Ascending aorta (tissue), 2 donors: ENCODE measurements at regions not wholly inside any gene's neighbourhood (a gene's known extent, or its start where the extent isn't known, plus 50 kb on each side); places are given as distances from the start of the nearest gene placed in this dataset.

Experiments
- DNase-seq, 2 donors: peaks; one replicate each; pipeline ENCODE4 v3.0.0-alpha.2; 2019; ENCODE audit warnings: low spot score in 2 of 2
- H3K27ac ChIP-seq, 2 donors: fragments of 200-600 bp; sonication (generic); one replicate each; pipeline ENCODE4 v1.5.1; 2016 to 2017; ENCODE audit warnings: mild to moderate bottlenecking in 1 of 2
- H3K27me3 ChIP-seq: fragments of 200-600 bp; sonication (generic); one replicate; pipeline ENCODE4 v1.5.1; 2017
- H3K36me3 ChIP-seq, 2 donors: fragments of 200-600 bp; sonication (generic); one replicate each; pipeline ENCODE4 v1.5.1; 2016
- H3K4me1 ChIP-seq, 2 donors: fragments of 200-600 bp; sonication (generic); one replicate each; pipeline ENCODE4 v1.5.1; 2016 to 2017; ENCODE audit warnings: mild to moderate bottlenecking in 1 of 2
- H3K4me3 ChIP-seq, 2 donors: fragments of 200-600 bp; sonication (generic); one replicate each; pipeline ENCODE4 v1.5.1; 2016 to 2017; ENCODE audit warnings: mild to moderate bottlenecking in 1 of 2
- H3K9me3 ChIP-seq, 2 donors: fragments of 200-600 bp; sonication (generic); one replicate each; pipeline ENCODE4 v1.5.1; 2016
- CTCF ChIP-seq, 3 experiments: fragments of 200-600 bp in 2 of 3; fragments of 450-650 bp in 1 of 3; sonication (generic) in 2 of 3; IDR thresholded peaks; one replicate each; pipeline ENCODE4 v1.5.1; 2016 to 2019; ENCODE audit warnings: antibody characterized with exemption in 3 of 3, mild to moderate bottlenecking in 1 of 3, moderate library complexity in 1 of 3
- intact Hi-C: fragments of 100-400 bp; cut with DNase I; formaldehyde crosslinking; loops from one replicate; pipeline ENCODE4 v1.15.1; 2023

DNA sequence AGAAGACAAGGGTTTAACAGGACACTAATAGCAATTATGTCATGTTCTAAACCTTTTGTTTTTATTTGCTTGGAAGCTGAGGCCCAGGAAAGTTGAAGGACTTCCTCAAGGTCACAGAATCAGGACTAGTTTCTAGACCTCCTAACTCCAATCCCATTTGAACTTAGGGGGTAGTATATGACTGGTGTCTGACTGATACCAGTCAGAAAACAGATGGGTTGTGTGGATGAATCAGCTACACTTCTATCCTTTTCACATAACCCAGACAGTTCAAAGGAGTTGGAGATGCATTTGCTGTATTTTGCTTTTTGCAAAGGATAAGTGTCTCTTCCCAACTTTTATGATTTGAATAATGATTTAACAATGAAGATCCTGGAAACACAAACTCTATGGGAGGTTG is 322.5 kb downstream of the HLX start:
- intact Hi-C loops = loop anchor here (2.0 kb wide), 1 partner anchor 327 kb away; no protein-coding TSS in a partner anchor
- Histone ChIP-seq H3K9me3 (no peaks in the 10 kb centered on the region), H3K4me1 (peaks cover 0 to 4% of the 10 kb centered on the region in 2 donors), H3K4me3 (no peak overlapping the region), H3K27me3 (no peaks in the 10 kb centered on the region), H3K27ac (no peak overlapping the region), H3K36me3 (no peaks in the 10 kb centered on the region)
- TF ChIP-seq CTCF (IDR thresholded peaks at IDR 0.05) = no peak
- no peak for DNase-seq

GRCh38 chr1:221203224-221204054 is 324.2 kb downstream of the HLX start:
- peaks cover 0 to 4% of the 10 kb centered on the region in 2 donors for H3K4me1 ChIP-seq
- DNase-seq = peak; percentile 20 to 86
- no peak overlapping the region for H3K4me3 ChIP-seq
- H3K9me3 ChIP-seq = no peaks in the 10 kb centered on the region
- H3K27ac ChIP-seq = peak overlapping the region; percentile 31 to 45
- TF ChIP-seq CTCF (IDR thresholded peaks at IDR 0.05) = peak; percentile 38 to 87 (median 74)
- H3K27me3 ChIP-seq = no peaks in the 10 kb centered on the region
- H3K36me3 ChIP-seq = no peaks in the 10 kb centered on the region
- intact Hi-C loops = loop anchor here (1.0 to 2.0 kb wide), 2 partner anchors 329 to 393 kb away; no protein-coding TSS in a partner anchor

DNA sequence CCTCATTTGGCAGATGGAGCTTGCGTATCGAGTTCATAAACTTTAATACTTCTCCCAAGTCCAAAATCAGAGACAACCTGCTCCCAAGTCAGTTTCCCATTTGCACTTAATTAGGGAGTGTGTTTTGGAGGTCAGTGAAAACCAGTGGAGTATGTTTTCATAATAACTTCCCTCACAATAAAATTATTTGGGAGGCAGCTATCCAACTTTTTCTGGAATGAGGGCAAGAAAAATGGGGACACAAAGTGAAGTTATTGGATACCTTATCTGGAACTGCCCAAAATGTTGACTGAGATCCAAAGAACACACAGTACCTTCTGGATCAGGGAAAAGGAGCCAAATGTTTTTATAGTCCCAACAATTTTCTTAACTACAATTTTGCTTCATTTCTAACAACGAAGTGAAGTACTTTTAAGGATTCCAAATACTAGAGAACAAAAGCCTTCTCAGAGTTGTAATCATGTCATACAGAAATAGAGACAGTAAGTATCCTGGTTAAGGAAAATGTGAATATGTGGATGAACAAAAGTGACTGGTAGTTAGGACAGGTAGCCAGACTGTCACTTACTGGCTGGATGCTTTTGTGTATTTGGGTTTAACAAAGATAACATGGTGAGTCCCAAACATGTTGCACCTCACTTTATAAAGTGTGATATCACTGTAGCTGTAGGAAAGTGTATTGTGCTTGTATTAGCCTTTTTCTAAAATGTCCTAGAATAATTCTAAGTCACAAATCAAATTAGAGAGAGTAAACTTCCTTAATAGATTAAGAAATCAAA is 325.0 kb downstream of the HLX start:
- Histone ChIP-seq H3K27ac (peak overlapping the region; percentile 31 to 45), H3K4me3 (no peak overlapping the region), H3K9me3 (no peaks in the 10 kb centered on the region), H3K27me3 (no peaks in the 10 kb centered on the region), H3K36me3 (no peaks in the 10 kb centered on the region), H3K4me1 (peaks cover 0 to 4% of the 10 kb centered on the region in 2 donors)
- no peak for DNase-seq
- TF ChIP-seq CTCF (IDR thresholded peaks at IDR 0.05) = no peak
- intact Hi-C loops = no loop called here

GRCh38 chr1:221206076-221206475 is 326.8 kb downstream of the HLX start:
- Histone ChIP-seq H3K4me3 (no peak overlapping the region), H3K27me3 (no peaks in the 10 kb centered on the region), H3K4me1 (peaks cover 0 to 4% of the 10 kb centered on the region in 2 donors), H3K36me3 (no peaks in the 10 kb centered on the region), H3K9me3 (no peaks in the 10 kb centered on the region), H3K27ac (no peak overlapping the region)
- no peak for TF ChIP-seq CTCF (IDR thresholded peaks at IDR 0.05)
- intact Hi-C loops = no loop called here
- DNase-seq = no peak

DNA sequence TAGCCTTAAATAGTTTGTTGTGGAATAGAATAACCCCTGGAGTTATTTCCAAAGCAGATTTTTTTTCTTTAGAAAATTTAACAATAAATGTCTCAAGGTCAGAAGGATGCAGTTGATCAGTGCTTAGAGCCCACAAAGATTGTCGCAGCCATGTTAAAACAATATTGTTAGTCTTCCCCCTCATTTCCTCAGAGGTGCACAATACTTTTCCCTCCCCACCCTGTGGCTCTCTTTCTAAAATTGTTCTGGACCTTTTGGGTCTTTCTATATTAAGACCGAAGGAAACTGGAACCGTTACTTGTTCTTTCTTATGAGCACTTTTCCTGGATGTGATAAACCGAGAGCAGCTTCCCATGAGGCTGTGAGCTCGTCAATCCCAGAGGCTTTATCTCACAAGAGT is 333.7 kb downstream of the HLX start:
- Histone ChIP-seq H3K4me1 (peaks cover 0 to 9% of the 10 kb centered on the region in 2 donors), H3K27ac (no peak overlapping the region), H3K36me3 (no peaks in the 10 kb centered on the region), H3K4me3 (no peak overlapping the region), H3K27me3 (no peaks in the 10 kb centered on the region), H3K9me3 (no peaks in the 10 kb centered on the region)
- DNase-seq = no peak
- no peak for TF ChIP-seq CTCF (IDR thresholded peaks at IDR 0.05)
- intact Hi-C loops = no loop called here
